Osteocyte (in vitro differentiated cells): ENCODE measurements at regions not wholly inside any gene's neighbourhood (a gene's known extent, or its start where the extent isn't known, plus 50 kb on each side); places are given as distances from the start of the nearest gene placed in this dataset.
"Not testable (repeated sequence)": the region's sequence is repeated elsewhere in the genome, so short reads cannot be mapped to it uniquely, and the experiment has no call there.

Source experiments
- DNase-seq: peaks from one replicate; pipeline ENCODE4 v3.0.0; 2021; ENCODE audit warnings: mixed read lengths; ENCODE audit not compliant: unreplicated experiment; ENCODE audit errors: extremely low spot score
- H3K27ac Mint-ChIP-seq: one replicate; pipeline ENCODE4 v1.8.0; 2021; ENCODE audit warnings: mild to moderate bottlenecking, mixed read lengths; ENCODE audit not compliant: unreplicated experiment
- H3K27me3 Mint-ChIP-seq: one replicate; pipeline ENCODE4 v1.8.0; 2021; ENCODE audit warnings: mixed read lengths; ENCODE audit not compliant: unreplicated experiment
- H3K36me3 Mint-ChIP-seq: one replicate; pipeline ENCODE4 v1.8.0; 2021; ENCODE audit warnings: mixed read lengths; ENCODE audit not compliant: unreplicated experiment
- H3K4me1 Mint-ChIP-seq: one replicate; pipeline ENCODE4 v1.8.0; 2021; ENCODE audit warnings: mixed read lengths; ENCODE audit not compliant: unreplicated experiment
- H3K4me3 Mint-ChIP-seq: one replicate; pipeline ENCODE4 v1.8.0; 2021; ENCODE audit warnings: mild to moderate bottlenecking, moderate library complexity, mixed read lengths; ENCODE audit not compliant: unreplicated experiment
- H3K9me3 Mint-ChIP-seq: one replicate; pipeline ENCODE4 v1.8.0; 2021; ENCODE audit warnings: mixed read lengths; ENCODE audit not compliant: unreplicated experiment
- TF ChIP-seq, protein P1 (sequence below): fragments of 200-600 bp; sonication (generic); IDR thresholded peaks from 2 replicates; pipeline ENCODE4 v1.5.0; 2021; ENCODE audit warnings: antibody characterized with exemption, mild to moderate bottlenecking, moderate library complexity

DNA sequence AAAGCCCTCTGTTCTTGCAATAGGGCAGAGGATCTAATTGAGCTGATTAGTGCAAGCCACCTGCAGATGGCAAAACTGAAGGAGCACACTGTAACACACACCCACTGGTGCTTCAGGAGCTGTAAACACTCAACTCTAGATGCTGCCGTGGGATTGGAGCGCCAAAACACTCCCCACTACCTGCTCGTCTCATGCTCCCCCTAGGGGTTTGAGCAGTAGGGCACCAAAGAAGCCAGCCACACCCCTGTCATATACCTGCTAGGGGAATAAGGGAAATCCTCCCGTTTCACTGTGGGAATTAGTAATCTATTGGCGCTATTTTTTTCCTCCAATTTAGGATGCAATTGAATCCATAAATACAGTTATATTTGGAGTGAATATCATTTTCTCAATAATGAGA, 360.2 kb downstream of the GLUD2 start:
- no peaks in the 10 kb centered on the region for H3K4me1 Mint-ChIP-seq

DNA sequence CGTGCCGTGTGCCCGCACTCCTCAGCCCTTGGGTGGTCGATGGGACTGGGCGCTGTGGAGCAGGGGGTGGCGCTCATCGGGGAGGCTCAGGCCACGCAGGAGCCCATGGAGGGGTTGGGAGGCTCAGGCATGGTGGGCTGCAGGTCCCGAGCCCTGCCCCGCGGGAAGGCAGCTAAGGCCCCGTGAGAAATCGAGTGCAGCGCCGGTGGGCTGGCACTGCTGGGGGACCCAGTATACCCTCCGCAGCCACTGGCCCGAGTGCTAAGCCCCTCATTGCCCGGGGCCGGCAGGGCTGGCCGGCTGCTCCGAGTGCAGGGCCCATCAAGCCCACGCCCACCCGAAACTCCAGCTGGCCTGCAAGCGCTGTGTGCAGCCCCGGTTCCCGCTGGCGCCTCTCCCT, 384.1 kb downstream of the GLUD2 start:
- not testable (repeated sequence) for H3K27ac Mint-ChIP-seq, H3K36me3 Mint-ChIP-seq, H3K4me3 Mint-ChIP-seq, H3K4me1 Mint-ChIP-seq, DNase-seq, H3K27me3 Mint-ChIP-seq
- H3K9me3 Mint-ChIP-seq, result peaks cover 14% of the 10 kb centered on the region

More for the DNA sequence above, 360.2 kb downstream of the GLUD2 start:
- Mint-ChIP-seq H3K4me3 (no peak overlapping the region), H3K27me3 (no peaks in the 10 kb centered on the region), H3K36me3 (no peaks in the 10 kb centered on the region), H3K9me3 (peaks cover 4% of the 10 kb centered on the region), H3K27ac (no peak overlapping the region)
- no peak for DNase-seq
- TF ChIP-seq, protein P1, sequence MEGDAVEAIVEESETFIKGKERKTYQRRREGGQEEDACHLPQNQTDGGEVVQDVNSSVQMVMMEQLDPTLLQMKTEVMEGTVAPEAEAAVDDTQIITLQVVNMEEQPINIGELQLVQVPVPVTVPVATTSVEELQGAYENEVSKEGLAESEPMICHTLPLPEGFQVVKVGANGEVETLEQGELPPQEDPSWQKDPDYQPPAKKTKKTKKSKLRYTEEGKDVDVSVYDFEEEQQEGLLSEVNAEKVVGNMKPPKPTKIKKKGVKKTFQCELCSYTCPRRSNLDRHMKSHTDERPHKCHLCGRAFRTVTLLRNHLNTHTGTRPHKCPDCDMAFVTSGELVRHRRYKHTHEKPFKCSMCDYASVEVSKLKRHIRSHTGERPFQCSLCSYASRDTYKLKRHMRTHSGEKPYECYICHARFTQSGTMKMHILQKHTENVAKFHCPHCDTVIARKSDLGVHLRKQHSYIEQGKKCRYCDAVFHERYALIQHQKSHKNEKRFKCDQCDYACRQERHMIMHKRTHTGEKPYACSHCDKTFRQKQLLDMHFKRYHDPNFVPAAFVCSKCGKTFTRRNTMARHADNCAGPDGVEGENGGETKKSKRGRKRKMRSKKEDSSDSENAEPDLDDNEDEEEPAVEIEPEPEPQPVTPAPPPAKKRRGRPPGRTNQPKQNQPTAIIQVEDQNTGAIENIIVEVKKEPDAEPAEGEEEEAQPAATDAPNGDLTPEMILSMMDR, result no peak

DNA sequence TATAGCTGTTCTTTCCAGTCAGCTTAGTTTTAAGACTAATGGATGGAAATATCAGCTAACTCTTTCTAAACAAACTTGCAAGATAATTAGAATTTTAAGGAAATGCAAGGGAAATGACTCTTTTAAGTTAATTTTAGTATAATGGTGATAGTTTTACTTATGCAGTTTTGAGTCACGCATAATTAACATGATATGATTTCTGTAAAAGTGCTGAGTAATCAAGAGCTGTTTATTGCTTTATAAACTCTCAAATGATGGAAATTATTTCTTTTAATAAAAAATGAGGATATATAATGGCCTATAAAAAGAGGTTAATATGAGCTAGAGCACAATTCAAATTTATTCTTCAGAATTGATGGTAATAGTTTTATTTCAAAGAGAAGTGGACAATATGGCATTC, 385.9 kb downstream of the GLUD2 start:
- H3K36me3 Mint-ChIP-seq, result no peaks in the 10 kb centered on the region
- no peak overlapping the region for H3K27ac Mint-ChIP-seq
- peaks cover 14% of the 10 kb centered on the region for H3K9me3 Mint-ChIP-seq
- H3K27me3 Mint-ChIP-seq, result no peaks in the 10 kb centered on the region
- H3K4me1 Mint-ChIP-seq, result no peaks in the 10 kb centered on the region
- TF ChIP-seq, protein P1, result no peak
- no peak overlapping the region for H3K4me3 Mint-ChIP-seq
- no peak for DNase-seq

DNA sequence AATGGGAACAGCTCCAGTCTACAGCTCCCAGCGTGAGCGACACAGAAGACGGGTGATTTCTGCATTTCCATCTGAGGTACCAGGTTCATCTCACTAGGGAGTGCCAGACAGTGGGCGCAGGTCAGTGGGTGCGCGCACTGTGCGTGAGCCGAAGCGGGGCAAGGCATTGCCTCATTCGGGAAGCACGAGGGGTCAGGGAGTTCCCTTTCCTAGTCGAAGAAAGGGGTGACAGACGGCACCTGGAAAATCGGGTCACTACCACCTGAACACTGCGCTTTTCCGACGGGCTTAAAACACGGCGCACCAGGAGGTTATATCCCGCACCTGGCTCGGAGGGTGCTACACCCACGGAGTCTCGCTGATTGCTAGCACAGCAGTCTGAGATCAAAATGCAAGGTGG, 390.3 kb downstream of the GLUD2 start:
- H3K4me1 Mint-ChIP-seq, H3K27ac Mint-ChIP-seq: not testable (repeated sequence)

GRCh38 chrX:121455890-121456289, 408.5 kb downstream of the GLUD2 start:
- H3K27ac Mint-ChIP-seq, result no peak overlapping the region
- H3K36me3 Mint-ChIP-seq, result no peaks in the 10 kb centered on the region
- no peaks in the 10 kb centered on the region for H3K4me1 Mint-ChIP-seq
- no peaks in the 10 kb centered on the region for H3K27me3 Mint-ChIP-seq
- TF ChIP-seq, protein P1, result no peak
- H3K9me3 Mint-ChIP-seq, result peaks cover 16% of the 10 kb centered on the region
- no peak for DNase-seq
- H3K4me3 Mint-ChIP-seq, result no peak overlapping the region

More for the DNA sequence above, 390.3 kb downstream of the GLUD2 start:
- H3K9me3 Mint-ChIP-seq, result peaks cover 18% of the 10 kb centered on the region
- not testable (repeated sequence) for H3K36me3 Mint-ChIP-seq, DNase-seq, H3K4me3 Mint-ChIP-seq, H3K27me3 Mint-ChIP-seq

- no peaks in the 10 kb centered on the region for H3K4me1 Mint-ChIP-seq
- TF ChIP-seq, protein P1, result no peak
- no peak for DNase-seq
- no peaks in the 10 kb centered on the region for H3K36me3 Mint-ChIP-seq
- H3K4me3 Mint-ChIP-seq, result no peak overlapping the region
- H3K9me3 Mint-ChIP-seq, result peaks cover 18% of the 10 kb centered on the region
- no peak overlapping the region for H3K27ac Mint-ChIP-seq
- no peaks in the 10 kb centered on the region for H3K27me3 Mint-ChIP-seq
Measured at GRCh38 chrX:121456315-121456714, 408.9 kb downstream of the GLUD2 start.
